ENCODE measurements at regions not wholly inside any gene's neighbourhood (a gene's known extent, or its start where the extent isn't known, plus 50 kb on each side); places are given as distances from the start of the nearest gene placed in this dataset.
"Not testable (repeated sequence)": the region's sequence is repeated elsewhere in the genome, so short reads cannot be mapped to it uniquely, and the experiment has no call there.

DNA sequence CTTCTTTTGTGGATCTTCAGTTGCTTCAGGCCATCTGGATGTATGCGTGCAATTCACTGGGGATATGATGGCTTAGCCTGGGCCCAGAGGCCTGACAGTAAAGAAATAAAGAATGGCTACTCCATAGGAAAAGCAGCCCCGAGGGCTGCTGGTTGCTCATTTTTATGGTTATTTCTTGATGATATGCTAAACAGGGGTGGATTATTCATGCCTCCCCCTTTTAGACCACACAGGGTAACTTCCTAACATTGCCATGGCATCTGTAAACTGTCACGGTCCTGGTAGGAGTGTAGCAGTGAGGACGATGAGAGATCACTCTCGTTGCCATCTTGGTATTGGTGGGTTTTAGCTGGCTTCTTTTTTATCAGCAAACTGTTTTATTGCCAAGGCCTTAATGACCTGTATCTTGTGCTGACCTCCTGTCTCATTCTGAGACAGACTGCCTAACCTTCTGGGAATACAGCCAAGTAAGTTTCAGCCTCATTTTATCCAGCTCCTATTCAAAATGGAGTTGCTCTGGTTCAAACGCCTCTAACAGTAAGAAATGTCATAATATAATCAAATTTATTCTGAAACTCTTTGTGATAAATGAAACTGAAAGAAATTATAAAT lies 60.5 kb downstream of the DSEL start:
- DNase-seq (ENCODE audit: low spot score in 2 of 2) (no peak), FAIRE-seq (no peak)

DNA sequence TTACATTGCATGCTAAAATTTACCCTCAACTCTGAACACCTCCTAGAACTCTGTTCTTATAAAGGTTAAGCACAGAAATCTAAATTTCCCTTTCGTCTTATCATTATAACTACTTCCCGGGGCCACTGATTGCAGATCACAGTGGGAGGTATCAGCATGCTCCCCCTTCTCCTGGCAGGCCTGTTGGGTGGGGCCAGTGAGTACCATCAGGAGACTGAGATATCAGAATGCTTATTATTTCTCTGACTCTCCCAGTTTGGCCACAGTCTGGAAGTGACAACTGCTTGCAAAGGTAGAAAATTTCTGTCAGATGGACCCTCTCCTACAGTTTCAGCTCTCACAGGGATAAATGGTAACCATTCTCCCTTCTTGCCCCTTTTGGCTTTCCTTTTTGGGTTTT lies 62.6 kb downstream of the DSEL start:
- no peak for FAIRE-seq
- DNase-seq (ENCODE audit: low spot score in 2 of 2): no peak

DNA sequence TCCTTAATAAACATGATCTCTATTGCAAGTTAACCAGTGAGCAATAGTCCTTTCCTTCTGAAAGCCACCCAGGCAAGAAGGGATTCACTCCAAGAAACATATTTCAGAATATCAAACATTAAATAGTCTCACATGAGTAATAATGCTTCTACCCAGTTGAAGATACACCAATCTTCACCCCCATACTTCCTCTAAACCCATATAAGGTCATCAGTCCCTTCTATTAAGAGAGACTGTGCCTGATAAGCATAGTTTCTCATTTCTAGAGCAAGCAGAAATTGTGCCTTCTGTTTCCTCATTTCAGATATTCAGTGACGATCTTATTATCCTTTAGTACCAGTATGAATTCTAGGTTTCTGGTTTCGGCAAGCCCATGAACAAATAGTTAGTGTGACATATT lies 64.6 kb downstream of the DSEL start:
- FAIRE-seq: no peak
- no peak for DNase-seq (ENCODE audit: low spot score in 2 of 2)

DNA sequence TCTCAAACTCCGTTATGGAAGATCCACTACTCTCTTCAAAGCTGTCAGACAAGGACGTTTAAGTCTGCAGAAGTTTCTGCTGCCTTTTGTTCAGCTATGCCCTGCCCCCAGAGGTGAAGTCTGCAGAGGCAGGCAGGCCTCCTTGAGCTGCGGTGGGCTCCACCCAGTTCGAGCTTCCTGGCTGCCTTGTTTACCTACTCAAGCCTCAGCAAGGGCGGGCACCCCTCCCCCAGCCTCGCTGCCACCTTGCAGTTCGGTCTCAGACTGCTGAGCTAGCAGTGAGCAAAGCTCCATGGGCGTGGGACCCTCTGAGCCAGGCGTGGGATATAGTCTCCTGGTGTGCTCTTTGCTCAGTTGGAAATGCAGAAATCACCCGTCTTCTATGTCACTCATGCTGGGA lies 65.4 kb downstream of the DSEL start:
- FAIRE-seq; DNase-seq (ENCODE audit: low spot score in 2 of 2): not testable (repeated sequence)

DNA sequence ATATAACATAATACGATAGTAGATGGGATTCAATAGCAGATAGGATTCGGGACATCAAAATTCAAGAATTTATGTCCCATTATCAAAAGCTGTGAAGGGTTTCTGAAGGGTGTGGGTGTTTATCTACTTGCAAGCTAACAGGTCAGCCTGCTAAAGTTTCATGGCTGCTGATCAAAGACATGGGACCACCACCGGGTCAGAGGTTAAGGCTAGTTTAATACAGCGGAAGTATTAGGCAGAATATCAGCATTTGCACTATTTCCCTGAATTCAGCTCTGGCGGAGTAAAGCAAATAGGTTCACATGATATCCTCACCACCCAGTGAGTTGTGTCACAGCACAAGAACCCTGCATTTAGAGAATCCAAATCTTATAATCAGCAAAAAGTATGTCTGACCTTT lies 82.5 kb downstream of the DSEL start:
- no peak for DNase-seq (ENCODE audit: low spot score in 2 of 2)
- no peak for FAIRE-seq

DNA sequence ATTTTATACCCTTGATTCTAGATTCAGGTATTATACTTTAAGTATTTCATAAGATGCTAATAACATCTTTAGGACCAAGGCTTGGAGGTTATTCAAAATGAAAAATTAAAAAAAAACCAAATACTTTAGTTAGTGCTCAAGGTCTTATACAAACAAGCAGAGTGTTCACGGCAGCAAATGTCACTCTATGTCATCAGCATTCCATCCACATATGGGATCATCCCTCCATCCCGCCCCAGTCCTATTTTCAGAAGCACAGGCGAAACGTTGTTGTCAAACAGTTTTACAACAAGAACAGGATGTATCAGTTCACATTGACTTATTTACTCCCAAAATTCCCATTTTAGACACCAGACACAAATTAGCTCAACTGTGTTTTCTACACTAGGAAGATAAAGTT lies 83.7 kb downstream of the DSEL start:
- FAIRE-seq: no peak
- no peak for DNase-seq (ENCODE audit: low spot score in 2 of 2)

DNA sequence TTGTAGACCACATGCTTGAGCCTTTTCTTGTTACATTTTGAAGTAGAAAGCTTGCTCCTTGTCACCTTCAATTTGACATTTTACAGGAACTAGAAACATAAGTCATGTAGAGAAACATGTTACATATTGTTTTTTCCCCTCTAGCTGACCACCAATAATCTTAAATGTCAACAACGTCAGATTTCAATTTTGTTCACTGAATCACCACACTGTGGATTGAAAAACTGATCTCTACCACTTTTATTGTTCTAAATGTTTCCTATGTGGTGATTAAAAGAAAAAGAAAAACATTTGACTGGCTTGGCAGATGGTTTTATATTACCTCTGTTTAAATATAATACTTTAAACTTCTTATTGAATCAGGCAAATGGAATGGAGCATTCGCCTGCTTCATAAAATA lies 87.7 kb downstream of the DSEL start:
- DNase-seq (ENCODE audit: low spot score in 2 of 2): no peak
- no peak for FAIRE-seq

DNA sequence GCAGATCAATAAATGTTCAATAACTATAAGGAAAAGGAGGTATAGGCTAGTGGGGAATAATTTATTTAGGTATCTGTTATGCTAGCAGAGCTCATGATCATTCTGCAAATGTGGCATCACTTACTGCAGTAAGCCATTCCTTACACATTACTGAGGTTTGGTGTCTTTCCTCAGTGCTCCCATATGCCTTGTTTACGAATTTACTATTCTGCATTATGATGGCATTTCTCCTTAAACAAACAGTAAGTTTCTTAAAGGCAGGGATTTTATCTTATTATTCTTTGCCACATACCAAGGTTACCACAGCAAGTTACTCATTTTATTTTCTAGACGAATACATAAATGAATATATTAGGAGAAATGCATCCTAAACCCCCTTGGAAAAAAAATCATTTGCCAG lies 88.4 kb downstream of the DSEL start:
- FAIRE-seq: no peak
- no peak for DNase-seq (ENCODE audit: low spot score in 2 of 2)

DNA sequence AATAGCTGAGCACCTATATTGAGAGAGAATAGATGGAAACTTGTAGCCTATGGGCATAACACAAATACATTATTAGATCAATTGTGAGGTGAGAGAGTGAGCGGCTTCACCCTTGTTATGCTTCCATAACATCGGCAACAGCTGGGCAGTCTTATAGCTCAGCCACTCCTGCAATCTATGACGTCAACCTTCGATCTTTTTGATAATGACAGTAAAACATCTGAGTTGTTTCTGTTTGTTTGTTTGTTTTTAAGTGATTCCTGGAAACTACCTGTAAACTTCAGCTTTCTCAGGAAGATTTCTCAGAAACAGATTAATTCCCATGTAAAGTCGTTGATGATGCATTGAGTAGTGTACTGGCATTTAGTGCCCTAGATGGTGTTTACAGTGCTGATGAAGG lies 90.0 kb downstream of the DSEL start:
- FAIRE-seq (no peak), DNase-seq (ENCODE audit: low spot score in 2 of 2) (no peak)

DNA sequence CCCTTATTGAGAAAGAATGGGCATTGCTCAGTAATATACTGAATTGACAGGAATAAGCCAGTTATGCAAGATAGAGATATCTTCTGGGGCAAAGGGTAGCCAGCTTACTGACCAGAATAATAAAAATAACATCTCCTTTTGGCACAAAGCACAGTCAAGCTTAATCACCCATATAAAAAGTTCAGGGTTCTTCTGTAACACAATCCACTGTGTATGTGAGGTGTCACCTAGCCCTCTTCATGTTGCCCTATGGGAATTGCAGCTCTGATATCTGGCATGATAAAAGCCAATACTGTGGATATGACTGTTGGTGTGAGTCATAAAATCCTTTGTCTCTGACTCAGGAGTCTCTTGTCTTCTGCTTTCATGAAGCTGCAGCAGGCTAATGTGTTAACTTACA lies 90.8 kb downstream of the DSEL start:
- no peak for FAIRE-seq

DNA sequence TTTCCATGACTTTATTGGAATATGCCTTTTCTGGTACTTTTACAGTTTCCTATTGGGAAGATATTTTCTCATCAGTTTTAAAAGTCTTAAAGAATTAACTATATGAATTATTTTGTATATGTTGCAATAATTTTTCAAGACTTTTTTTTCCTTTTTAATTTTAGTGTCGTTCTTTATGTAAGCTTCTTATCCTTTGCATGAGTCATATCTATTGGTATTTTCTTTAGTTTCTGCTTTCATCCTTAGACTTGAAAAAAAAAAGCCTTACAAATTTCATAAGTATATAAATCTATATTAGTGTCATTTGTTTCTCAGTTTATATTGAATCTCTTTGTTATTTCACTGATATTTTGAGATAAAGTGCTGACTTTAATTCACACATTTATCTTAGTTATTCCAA lies 94.9 kb downstream of the DSEL start:
- no peak for DNase-seq (ENCODE audit: low spot score in 2 of 2)

More for the DNA sequence above, 90.8 kb downstream of the DSEL start:
- no peak for DNase-seq (ENCODE audit: low spot score in 2 of 2)

DNA sequence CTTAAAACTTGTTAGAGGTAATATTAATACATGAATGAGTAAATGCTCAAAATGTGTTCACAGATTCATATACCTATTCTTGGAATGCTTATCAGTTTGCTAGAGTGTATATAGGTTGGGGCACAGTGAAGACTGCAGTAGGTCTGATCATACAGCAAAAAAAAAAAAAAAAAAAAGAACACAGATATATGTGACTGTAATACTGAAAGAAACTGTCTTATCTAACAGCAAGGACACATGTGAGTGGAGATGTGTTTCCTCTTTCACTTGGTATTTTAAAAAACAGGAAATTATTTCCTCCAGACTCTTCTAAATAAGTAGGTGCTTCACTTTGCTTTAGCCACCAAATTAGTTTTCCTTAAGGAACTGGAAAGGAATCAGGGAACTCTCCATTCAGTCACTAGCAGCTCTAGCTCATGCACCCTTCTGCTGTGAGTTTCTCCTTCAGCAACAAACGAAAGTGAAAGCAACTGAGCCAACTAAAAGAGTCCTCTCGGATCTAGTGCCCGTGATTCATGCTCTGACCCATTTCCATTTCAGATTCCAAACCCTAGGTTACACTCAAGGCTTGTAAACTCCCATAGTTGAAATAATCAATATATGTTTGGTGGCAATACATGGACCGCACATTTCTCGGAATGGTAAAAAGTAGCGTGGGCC lies 98.5 kb downstream of the DSEL start:
- DNase-seq (ENCODE audit: low spot score in 2 of 2) (peak in 1 of 2 donors; percentile 9), FAIRE-seq (no peak)

More for the DNA sequence above, 94.9 kb downstream of the DSEL start:
- FAIRE-seq: peak; percentile 36

DNA sequence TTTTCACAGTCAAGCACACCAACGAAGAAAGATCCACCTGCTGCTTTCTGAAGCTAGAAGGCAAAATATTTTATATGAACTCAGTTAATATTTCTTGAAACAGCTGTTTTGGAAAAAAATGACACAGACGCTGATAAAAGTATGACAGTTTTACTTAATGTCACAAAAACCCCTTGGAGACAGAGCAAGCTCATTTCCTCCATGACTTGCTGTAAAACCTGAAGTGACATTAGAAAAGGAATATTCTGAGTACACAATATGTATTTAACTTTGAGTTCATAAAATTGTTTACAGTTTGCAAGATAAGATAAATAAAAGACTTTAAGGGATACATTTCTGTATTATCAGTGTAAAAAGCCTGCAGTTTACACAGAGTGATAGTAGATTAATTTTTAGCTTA lies 105.4 kb downstream of the DSEL start:
- DNase-seq (ENCODE audit: low spot score in 2 of 2) (no peak), FAIRE-seq (no peak)

DNA sequence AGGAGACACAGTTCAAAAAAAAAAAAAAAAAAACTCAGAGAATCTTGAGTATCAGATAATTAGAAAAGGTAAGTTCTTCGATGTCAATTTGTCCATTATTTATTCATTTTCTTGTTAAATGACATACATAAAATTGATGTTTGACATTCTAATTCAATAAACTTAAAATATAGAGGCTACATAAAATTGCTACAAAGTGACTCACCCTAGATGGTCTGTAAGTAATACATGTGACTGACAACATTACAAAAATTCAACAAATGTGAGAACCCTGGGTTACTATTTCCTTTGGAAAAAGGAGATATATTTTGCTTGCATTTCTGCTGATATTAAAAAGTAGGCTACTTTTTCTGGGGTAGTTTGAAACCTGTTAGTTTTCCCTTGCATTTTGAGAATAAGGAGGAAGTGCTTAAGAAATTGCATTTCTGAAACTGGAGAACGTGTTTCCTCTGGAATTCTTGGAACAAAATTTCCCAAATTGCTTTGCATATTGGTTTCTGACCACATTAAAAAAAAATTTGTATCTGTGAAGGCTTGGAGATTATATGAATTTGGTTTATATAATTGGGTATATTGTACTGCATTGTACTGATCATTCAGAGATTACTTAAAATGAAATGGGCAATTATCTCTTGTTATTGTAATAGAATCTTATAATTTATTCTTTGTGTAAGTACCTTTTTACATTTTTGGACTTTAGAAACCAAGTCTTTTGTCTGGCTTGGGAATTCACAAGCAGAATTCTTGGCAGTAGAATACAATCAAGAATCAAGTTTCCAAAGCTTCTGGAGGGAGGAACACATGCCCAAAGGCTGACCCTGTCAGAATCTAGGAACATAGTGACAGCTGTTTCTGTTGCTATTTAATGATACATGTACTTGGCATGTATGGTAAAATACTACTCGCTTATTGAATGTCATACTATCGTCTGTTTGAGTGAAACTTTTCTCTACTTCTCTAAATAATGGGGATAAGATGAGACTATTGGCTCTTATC lies 106.1 kb downstream of the DSEL start:
- no peak for FAIRE-seq
- DNase-seq (ENCODE audit: low spot score in 2 of 2): no peak

DNA sequence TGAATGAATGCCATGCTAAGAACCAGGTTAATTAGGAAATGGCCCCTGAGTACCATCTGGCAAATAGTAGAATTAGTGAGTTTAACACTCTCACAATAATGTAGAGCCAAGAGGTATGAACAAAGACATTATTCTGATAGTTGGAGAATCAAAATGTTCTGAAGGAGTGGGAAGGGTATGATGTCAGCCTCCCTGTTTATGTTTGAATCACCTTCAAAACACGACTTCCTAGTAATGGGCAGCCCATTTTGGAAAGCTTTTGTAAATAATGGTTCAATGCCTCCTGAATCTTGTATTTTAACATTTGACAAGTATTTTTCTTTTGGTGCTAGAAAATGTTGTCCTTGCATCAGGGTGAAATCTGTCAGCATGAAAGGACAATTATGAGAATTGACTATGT lies 108.3 kb downstream of the DSEL start:
- DNase-seq (ENCODE audit: low spot score in 2 of 2) (no peak), FAIRE-seq (no peak)

DNA sequence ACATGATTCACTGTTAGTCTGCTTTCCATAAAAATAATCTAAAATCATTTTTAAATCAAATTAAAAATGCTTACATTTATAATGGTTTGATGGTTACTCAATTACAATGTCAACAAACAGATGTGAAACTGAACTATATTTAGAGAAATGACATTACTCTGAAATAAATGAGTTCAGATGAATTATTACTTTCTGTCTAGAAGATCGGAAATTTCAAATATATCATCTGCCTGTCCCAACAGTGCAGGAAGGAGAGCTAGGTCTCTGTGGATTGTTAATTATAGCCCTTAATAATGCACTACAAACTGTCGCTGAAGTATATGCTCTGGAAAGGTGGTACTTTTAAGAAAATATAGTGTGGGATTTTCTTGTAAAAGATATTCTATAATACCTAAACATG lies 109.8 kb downstream of the DSEL start:
- DNase-seq (ENCODE audit: low spot score in 2 of 2) (no peak), FAIRE-seq (no peak)

DNA sequence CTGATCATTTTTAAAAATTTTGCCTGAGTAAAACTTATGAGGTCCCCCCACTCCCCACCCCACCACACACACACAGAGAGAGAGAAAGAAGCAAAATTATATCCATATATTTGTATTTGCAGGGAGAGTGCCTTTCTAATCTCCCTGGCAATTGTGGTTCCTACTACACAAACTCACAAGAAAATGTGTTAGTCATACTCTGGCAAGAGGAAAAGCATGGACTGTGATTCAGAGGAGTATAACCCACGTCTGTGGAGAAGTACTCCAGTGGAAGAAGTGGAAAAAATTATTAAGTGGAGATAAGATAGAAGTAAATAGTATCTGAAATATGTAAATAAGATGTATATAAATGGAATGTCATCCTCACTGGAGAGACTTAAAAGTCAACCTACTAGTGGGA lies 114.0 kb downstream of the DSEL start:
- FAIRE-seq (no peak), DNase-seq (ENCODE audit: low spot score in 2 of 2) (no peak)

DNA sequence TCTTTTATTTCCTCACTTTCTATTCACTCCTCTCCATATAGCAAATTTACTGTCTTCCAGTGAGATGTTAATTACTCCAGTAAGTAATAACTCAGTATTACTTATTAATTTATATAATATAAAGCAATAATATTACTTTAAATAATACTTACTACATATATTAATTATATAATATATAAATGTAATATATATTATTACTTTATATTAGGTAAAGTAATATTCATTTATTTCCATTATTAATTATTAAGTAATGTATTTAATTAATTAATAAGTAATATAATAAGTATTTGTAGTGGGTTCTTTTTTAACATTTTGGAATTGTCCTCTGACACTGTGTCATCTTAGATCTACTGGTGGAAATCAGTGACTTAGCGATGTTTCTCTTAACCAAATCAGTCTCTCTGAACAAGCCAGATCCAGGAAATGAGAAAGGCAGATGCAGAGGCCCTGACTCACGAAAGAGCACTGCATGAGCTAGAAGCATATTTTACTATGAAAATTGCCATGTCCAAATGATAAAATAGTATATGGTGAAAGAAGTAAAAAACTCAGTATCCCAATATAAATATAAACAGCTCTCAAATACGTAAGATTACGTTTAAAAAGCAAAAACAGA lies 115.9 kb downstream of the DSEL start:
- FAIRE-seq: peak; percentile 93
- no peak for DNase-seq (ENCODE audit: low spot score in 2 of 2)

DNA sequence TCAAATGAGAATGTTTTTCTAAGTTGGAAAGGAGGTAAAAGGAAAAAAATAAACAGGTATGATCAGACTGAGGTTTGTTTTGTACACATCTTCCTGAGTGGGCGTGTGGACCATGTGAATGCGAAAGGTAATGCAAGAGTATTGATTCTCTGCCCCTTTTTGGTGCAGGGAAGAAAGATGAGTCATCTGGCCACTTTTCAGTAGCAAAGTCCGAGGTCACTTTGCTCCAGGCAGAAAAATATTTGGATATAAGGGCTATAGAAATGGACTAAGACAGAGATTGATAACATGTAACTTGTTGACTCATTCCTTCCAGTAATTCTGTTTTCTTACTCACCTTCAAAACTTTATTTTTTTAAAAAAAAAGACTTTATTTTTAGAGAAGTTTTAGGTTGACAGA lies 130.5 kb downstream of the DSEL start:
- FAIRE-seq: no peak

DNA sequence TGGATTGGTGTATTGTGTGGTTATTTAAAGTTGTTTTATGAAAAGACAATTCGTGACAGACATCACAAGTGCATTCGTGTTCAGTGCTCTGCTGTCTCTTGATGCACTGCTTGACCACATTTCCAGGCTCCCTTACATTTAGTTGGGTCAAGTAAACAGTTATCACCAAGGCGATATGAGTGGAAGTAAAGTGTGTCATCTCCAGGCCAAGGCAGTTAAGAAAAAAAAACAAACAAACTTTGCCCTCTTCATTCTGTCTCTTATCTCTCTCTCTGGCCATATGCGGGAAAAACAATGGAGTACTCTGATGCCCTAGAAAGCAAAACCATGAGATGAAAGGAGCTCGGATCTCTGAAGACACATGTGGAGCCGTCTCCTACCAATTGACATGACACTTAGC lies 131.1 kb downstream of the DSEL start:
- DNase-seq (ENCODE audit: low spot score in 2 of 2) (no peak), FAIRE-seq (no peak)

More for the DNA sequence above, 130.5 kb downstream of the DSEL start:
- DNase-seq (ENCODE audit: low spot score in 2 of 2): no peak

DNA sequence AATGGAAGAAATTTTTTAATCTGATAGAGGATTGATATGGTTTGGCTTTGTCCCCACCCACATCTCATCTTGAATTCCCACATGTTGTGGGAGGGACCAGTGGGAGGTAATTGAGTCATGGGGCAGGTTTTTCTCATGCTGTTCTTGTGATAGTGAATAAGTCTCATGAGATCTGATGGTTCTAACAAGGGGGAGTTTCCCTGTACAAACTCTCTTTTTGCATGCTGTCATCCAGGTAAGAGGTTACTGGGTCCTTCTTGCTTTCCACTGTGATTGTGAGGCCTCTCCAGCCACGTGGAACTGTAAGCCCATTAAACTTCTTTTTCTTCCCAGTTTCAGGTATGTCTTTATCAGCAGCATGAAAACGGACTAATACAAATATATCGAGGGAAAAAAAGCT lies 132.5 kb downstream of the DSEL start:
- not testable (repeated sequence) for FAIRE-seq; DNase-seq (ENCODE audit: low spot score in 2 of 2)
